Astrocyte of the cerebellum (primary cell): ENCODE measurements at regions not wholly inside any gene's neighbourhood (a gene's known extent, or its start where the extent isn't known, plus 50 kb on each side); places are given as distances from the start of the nearest gene placed in this dataset.
"Not testable (repeated sequence)": the region's sequence is repeated elsewhere in the genome, so short reads cannot be mapped to it uniquely, and the experiment has no call there.

Source experiments
- DNase-seq: peaks from one replicate; pipeline ENCODE4 v3.0.0-alpha.2; 2011; ENCODE audit warnings: low read depth
- H3K4me3 ChIP-seq: 2 replicates; pipeline ENCODE4 v1.5.1; 2011; ENCODE audit warnings: mild to moderate bottlenecking, low read depth, low read length, moderate library complexity
- in situ Hi-C: cut with HindIII; loops from 2 replicates; pipeline ENCODE4 v1.10.0; 2017; ENCODE audit warnings: low sequenced_read_pairs
- TF ChIP-seq, protein P1 (sequence below): IDR thresholded peaks from 2 replicates; pipeline ENCODE4 v1.5.1; 2012; ENCODE audit warnings: low read length, low read depth, moderate library complexity, mild to moderate bottlenecking; ENCODE audit errors: missing control alignments

GRCh38 chr9:91012933-91013841, 211.6 kb downstream of the SYK start:
- H3K4me3 ChIP-seq = no peak overlapping the region
- in situ Hi-C loops = no loop called here
- DNase-seq = no peak
- TF ChIP-seq, protein P1, sequence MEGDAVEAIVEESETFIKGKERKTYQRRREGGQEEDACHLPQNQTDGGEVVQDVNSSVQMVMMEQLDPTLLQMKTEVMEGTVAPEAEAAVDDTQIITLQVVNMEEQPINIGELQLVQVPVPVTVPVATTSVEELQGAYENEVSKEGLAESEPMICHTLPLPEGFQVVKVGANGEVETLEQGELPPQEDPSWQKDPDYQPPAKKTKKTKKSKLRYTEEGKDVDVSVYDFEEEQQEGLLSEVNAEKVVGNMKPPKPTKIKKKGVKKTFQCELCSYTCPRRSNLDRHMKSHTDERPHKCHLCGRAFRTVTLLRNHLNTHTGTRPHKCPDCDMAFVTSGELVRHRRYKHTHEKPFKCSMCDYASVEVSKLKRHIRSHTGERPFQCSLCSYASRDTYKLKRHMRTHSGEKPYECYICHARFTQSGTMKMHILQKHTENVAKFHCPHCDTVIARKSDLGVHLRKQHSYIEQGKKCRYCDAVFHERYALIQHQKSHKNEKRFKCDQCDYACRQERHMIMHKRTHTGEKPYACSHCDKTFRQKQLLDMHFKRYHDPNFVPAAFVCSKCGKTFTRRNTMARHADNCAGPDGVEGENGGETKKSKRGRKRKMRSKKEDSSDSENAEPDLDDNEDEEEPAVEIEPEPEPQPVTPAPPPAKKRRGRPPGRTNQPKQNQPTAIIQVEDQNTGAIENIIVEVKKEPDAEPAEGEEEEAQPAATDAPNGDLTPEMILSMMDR = no peak

DNA sequence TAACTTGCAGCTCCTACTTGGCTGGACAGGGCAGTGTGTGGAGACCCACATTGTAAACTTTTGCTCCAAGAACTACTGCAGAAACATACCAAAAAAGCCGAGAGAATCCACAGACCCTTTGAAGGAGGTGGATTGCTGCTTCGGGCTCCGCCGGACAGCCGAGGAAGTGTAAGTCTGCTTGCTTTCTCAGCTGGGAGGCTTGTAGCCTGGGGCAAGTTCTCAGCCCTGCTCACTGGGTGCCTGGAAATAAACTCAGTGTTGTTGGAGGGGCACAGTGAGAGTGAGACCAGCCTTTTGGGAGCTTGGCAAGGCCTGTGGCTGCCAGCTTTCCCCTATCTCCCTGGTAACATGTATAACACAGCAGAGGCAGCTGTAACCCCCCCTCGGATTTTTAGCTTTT, 215.6 kb downstream of the SYK start:
- no peak for DNase-seq

GRCh38 chr9:91019871-91020270, 218.3 kb downstream of the SYK start:
- H3K4me3 ChIP-seq, DNase-seq, in situ Hi-C loops: not testable (repeated sequence)

More for the DNA sequence above, 215.6 kb downstream of the SYK start:
- TF ChIP-seq, protein P1 = no peak
- in situ Hi-C loops = no loop called here
- H3K4me3 ChIP-seq = no peak overlapping the region

DNA sequence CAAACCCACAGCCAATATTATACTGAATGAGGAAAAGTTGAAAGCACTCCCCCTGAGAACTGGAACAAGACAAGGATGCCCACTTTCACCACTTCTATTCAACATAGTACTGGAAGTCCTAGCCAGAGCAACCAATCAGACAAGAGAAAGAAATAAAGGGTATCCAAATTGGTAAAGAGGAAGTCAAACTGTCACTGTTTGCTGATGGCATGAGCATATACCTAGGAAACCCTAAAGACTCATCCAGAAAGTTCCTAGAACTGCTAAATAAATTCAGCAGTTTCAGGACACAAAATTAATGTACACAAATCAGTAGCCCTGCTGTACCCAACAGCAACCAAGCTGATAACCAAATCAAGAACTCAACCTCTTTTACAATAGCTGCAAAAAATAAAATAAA, 220.0 kb downstream of the SYK start:
- DNase-seq, in situ Hi-C loops, H3K4me3 ChIP-seq: not testable (repeated sequence)

DNA sequence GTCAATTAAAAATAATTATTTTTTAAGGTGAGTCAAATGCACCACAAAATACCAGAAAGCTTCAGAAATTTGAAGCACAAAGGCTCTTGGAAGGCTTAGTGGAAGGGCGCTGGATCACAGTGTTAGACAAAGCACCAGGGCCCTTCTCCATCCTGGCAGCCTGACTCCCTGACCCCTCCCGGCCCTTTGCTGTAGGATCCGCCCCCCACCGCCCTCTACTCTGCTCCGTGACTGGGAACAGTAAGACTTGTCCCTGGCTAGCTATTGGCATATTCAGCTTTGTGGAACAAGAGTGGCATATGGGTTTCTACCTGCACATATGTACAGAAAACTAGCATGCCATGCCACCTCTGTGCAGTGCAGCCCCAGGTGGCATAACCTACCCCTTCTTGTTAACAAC, 222.1 kb downstream of the SYK start:
- TF ChIP-seq, protein P1 = no peak
- in situ Hi-C loops = no loop called here
- no peak for DNase-seq
- H3K4me3 ChIP-seq = no peak overlapping the region

- in situ Hi-C loops = no loop called here
- no peak overlapping the region for H3K4me3 ChIP-seq
- no peak for DNase-seq
- TF ChIP-seq, protein P1 = no peak
Observed at GRCh38 chr9:91024841-91025240, 223.2 kb downstream of the SYK start.

DNA sequence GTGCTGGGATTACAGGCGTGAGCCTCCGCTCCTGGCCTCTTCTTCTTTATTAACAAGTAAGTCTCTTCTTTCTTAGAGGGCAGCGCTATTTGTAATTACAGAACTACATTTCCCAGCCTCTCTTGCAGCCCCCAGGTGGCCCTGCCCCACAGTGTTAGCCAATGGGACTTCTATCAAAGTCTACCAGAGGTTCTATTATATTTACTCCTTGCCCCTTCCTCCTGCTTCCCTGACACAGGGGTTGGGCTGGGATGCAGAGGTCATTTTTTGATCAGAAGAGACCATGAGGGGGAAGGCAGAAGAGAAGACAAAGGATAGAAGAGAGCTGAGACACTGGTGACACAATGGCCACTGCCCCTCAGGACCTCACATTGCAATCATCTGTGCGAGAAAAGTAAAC, 224.2 kb downstream of the SYK start:
- in situ Hi-C loops = no loop called here
- TF ChIP-seq, protein P1 = no peak
- DNase-seq = no peak
- H3K4me3 ChIP-seq = no peak overlapping the region
